HG03521 (cell line): ENCODE measurements at regions not wholly inside any gene's neighbourhood (a gene's known extent, or its start where the extent isn't known, plus 50 kb on each side); places are given as distances from the start of the nearest gene placed in this dataset.
"Not testable (repeated sequence)": the region's sequence is repeated elsewhere in the genome, so short reads cannot be mapped to it uniquely, and the experiment has no call there.

ENCODE experiments used
- ATAC-seq: cut with Tn5 transposase; IDR thresholded peaks from one replicate; pipeline ENCODE4 v1.9.1; 2021; ENCODE audit warnings: mild to moderate bottlenecking, moderate library complexity; ENCODE audit not compliant: unreplicated experiment

DNA sequence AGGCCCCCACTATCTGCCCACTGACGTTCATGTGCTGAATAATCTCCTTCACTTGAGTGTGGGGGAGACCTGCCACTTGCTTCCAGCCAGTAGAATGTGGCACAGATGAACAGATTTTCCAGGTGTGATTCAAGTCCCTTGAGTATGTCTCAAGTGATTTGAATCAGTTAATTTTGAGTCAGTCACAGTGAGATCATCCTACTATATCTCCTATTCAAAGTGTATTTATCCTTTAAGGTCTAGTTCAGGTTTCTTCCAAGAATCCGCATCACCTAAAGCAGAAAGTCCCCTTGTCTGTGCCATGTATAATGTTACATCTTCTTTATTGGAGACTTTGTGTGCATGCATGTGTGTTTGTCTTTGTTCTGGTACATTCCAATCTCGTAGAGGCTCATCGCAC, 208.3 kb upstream of the DAB2 start:
- no peak for ATAC-seq

DNA sequence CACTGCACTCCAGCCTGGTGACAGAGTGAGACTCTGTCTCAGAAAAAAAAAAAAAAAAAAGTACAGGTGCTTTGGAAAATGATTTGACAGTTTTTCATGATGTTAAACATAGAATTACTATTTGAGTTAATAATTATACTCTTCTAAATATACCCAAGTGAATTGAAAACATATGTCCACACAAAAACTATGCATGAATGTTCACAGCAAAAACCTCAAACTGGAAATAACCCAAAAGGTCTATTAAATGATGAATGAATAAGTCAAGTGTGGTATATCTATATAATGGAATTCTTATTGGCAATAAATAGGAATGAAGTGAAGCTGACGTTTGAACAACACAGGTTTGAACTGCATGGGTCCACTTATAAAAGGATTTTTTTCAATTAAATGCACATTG, 207.2 kb upstream of the DAB2 start:
- ATAC-seq = no peak

DNA sequence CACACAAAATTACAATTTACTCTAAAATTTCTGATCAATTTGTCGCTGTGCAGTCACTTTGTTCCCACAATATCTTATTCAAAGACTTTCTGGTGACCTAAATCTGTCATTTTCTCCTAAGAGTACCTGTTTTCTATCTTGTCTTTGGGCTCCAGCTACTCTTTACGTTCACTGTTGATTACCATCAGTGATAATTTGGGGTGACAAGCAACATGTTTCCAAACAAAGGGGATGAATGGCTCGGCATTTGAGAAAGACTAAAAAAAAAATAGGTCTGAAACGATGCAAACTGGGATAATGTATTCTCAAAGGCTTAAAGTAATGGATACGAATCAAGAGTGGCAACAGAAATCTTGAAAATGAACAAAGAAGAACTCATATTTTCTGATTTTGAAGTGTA, 205.2 kb upstream of the DAB2 start:
- no peak for ATAC-seq

DNA sequence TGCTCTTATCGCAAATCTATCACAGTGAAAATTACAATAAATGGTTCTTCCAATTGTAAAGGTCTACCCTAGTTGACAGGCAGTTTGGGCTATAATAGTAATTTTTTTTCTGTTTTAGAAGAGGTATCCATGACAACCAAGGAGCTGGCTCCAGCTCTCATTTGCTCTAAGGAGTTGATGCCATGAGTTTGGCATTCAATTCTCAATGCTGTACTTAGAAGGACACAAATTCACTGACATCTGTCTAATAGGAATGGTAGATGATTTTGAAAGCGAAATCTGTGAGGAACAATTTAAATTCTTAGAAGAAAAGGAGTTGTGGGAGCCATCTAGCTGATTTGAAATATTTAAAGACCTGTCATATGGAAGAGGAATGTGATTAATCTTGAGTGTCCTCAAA, 203.6 kb upstream of the DAB2 start:
- no peak for ATAC-seq

DNA sequence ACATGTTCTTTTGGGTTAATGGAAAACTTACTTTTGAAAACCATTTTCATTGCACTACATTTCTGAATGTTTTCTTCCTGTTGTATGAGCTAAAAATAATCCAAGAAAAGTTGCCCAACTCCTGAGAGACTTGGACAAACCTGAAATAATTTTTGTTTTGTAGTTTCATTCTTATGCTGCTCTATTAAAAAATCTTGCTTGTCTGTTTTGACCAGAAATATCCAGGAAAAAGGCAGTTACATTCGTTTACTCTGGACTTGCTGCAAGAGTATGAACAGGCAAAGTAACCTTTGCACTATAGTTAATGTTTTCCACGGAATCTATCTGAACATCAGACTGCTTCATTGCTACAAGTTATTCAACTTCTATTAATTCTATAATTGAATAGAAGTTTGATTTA, 200.1 kb upstream of the DAB2 start:
- ATAC-seq = no peak

DNA sequence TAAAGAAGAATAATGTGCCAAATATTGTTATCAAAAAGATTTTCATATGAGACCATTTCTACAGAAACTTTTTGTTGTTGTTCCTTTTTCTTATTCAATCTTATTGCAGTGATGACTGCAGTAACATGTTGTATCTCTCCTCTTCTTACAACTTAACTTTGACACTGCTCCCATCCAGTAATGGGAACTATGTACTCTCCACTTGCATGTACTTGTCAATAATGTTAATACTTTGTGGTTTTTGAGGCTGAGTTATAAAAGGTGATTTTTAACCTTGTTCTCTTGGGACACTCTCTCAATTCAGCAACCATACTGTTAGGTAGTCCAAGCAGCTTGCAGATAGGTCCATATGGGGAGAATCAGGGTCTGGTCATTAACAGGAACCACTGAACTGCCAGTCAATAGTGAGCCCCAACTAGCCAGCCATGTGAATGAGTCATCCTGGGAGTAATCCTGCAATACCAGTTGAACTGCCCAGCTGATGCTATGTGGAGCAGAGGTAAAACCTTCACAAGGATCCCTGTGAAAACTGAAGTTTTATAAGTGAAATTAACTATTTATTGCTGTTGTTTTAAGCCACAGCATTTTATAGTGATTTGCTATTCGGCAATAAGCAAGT, 199.6 kb upstream of the DAB2 start:
- ATAC-seq = no peak

DNA sequence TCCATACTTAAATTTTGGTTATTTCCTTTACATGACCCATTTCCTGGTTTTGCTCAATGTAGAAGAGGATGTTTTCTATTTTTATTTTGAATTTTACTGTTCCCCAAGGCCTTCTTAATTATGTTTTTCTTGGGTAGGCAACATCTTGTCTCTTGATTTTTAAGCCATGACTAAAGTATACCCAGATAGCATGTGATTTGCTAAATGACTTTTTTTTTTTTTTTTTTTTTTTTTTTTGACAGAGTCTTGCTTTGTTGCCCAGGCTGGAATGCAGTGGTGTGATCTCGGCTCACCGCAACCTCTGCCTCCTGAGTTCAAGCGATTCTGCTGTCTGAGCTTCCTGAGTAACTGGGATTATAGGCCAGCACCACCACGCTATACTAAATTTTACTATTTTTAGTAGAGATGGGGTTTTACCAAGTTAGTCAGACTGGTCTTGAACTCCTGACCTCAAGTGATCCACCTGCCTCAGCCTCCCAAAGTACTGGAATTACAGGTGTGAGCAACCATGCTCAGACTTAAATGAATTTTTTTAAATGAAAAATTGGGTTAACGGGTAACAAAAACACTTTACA, 198.6 kb upstream of the DAB2 start:
- ATAC-seq = no peak

DNA sequence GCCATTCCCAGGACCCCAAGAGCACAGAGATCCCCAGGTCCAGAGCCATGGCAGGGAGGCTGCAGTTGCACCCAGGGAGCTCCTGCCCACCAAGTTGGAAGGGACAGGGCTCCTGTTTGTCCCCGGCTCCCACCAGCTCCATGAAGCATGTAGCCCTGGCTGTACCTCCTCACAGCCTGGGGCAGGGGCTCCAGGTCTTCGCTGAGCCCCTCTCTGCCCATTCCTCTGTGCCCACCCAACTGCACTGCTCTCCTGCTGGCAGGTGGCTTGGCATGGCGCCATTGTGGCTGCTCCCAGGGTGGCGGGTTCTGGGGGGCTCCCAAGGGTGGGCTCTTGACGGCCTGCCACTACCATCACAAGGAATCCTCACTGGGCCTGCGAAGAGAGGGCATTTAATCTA, 197.5 kb upstream of the DAB2 start:
- no peak for ATAC-seq

DNA sequence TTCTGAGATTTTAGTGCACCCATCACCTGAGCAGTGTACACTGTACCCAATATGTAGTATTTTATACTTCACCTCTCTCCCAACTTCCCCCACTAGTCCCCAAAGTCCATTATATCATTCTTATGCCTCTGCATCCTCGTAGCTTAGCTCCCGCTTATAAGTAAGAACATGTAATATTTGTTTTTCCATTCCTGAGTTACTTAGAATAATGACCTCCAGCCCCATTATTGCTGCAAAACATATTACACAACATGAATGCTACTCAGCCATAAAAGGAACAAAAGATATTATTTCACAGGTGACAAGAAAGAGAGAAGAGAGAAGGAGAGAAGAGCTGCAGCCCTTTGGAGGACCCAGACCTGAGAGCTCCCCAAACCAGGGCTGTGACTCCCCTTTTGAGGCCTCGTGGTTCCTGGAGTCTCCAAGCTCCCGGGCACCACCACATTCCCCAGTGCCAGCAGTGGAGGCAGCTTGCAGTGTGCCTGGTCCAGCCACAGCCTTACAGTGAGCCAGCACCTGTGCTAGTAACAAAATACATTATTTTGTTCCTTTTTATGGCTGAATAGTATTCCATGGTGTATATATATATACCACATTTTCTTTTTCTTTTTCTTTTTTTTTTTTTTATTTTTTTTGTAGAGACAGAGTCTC, 194.5 kb upstream of the DAB2 start:
- ATAC-seq = no peak

DNA sequence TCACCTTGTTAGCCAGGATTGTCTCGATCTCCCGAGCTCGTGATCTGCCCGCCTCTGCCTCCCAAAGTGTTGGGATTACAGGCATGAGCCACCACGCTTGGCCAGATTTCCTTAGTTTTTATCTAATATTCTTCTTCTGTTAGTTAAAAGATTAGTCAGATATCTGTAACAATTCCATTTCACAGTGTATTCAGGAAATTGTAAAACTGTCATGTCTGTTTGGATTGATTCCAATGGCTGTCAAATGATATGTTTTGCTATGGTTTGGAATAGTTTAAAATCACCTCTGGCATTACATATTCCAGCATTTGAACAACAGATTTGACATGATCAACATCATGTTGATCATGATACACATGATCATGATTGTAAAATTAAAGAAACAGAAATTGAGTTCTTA, 193.6 kb upstream of the DAB2 start:
- no peak for ATAC-seq

DNA sequence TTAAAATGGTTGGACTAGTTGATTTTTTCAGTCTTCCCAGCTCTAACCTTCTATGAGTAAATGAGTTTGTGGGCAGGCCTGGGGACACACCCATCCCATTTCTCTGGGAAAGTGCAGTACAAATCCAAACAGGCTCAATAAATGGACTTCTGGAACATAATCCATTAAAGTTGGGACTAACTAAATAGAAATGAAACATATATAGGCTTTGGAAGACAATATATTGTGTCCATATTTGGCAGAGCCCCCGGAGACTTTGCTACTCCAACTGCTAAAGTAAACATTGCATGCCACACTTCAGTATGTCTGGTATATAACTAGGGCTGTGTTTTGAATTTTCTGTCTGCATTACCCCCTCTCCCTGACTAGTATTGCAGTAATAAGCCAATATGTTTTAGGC, 191.4 kb upstream of the DAB2 start:
- no peak for ATAC-seq

DNA sequence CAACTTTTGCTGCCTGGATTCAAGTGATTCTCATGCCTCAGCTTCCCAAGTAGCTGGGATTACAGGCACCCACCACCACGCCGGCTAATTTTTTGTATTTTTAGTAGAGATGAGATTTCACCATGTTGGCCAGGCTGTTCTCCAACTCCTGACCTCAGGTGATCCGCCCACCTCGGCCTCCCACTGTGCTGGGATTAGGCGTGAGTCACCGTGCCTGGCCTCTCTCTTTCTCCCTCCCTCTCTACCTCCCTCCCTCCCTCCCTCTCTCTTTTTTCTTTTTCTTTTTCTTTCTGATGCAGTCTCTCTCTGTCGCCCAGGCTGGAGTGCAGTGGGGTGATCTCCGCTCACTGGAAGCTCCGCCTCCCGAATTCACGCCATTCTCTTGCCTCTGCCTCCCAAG, 186.3 kb upstream of the DAB2 start:
- not testable (repeated sequence) for ATAC-seq

DNA sequence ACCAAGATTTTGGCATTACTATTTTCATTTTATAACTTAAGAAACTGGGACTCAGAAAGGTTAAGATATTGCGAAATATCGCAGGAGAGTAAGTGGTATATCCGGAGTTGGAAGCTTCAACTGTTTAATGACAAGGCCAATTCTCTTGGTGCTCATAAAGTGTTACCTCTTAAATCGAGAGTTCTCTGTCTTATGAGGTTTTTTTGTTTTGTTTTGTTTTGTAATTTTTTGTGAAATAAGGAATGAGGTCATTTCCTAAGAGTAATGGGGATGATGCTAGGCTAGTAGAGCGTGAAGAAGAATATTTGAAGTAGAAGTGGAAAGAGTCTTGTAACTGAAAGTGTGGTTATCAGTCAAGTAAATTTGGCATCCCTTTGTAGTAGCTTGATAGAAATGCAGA, 183.2 kb upstream of the DAB2 start:
- ATAC-seq = no peak

DNA sequence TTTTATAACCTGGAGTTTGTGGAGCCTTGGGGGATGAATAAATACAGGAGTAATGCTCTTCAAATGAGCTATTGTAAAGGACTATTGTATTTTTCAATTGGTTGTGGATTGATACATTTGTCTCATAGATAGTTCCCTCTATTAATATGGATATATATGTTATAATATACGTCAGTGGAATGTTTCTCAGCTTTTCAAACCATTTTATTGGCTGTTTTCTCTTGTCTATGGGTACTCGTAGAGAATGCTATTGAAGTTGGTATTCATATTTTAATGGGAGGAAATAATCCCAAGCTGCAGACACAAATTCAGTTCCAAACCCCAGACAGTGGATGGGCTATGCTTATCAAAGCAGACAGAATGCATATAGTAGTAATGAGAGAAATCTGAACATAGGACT, 181.8 kb upstream of the DAB2 start:
- ATAC-seq = no peak

DNA sequence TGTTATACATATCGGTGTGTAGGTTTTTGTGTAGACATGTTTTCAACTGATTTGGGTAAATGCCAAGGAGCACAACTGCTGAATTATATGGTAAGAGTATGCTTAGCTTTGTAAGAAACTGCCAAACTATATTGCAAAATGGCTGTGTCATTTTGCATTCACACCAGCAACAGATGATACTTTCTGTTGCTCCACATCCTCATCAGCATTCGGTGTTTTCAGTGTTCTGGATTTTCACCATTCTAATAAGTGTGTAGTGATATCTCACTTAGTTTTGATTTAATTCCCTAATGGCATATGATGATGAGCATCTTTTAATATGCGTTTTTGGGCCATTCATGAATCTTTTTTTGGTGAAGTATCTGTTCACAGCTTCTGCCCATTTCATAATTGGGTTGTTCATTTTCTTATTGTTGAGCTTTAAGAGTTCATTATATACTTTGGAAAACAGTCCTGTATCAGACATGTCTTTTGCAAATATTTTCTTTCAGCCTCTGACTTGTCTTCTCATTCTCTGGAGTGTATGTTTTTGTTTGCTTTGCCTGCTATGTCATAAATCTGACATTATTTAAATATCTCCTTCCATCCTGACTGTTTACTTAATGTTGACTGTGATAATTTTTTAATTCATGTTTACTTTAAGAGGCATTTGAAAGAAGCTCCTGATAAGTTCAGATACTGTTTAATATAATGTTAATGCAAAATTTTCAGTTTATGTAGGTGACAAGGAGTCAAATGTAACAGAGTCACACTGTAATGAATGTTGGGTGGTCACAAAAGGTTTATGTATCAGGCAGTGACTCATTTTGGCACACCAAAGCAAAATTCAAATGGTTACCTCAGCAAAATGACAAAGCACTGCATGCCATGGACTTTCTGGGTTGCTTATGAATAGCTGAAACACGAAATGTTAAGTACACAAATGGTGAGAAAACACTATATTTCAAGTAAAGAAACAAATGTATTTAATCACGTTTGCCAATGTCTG, 181.1 kb upstream of the DAB2 start:
- ATAC-seq = no peak

DNA sequence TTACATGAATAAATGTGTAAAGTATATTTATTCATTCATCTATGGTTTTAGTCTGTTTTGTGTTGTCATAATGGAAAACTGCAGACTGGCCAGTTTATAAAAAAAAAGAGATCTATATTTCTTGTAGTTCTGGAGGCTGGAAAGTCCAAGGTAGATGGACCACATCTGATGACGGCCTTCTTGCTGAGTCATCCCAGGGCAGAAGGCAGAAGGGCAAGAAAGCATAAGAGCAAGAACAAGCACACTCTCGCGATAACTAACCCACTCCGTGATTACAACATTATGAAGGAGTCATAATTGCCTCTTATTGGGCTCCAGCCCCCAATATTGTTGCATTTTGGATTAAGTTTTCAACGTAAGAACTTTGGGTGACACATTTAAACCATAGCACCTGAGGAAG, 180.4 kb upstream of the DAB2 start:
- no peak for ATAC-seq

DNA sequence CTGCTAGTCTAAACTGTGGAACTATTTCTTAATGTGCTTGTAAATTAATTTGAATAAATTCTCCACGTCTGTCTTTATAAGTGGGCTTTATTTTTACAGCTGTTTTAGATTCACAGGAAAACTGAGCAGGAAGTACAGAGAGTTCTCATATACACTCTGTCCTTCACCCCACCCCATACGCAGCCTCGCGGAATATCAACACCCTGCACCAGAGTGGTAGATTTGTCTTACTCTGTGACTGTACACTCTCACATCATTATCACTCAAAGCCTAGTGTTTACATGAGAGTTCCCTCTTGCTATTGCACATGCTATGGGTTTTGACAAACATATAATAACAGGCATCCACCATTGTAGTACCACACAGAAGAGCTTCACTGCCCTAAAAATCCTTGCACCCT, 179.7 kb upstream of the DAB2 start:
- ATAC-seq = no peak

DNA sequence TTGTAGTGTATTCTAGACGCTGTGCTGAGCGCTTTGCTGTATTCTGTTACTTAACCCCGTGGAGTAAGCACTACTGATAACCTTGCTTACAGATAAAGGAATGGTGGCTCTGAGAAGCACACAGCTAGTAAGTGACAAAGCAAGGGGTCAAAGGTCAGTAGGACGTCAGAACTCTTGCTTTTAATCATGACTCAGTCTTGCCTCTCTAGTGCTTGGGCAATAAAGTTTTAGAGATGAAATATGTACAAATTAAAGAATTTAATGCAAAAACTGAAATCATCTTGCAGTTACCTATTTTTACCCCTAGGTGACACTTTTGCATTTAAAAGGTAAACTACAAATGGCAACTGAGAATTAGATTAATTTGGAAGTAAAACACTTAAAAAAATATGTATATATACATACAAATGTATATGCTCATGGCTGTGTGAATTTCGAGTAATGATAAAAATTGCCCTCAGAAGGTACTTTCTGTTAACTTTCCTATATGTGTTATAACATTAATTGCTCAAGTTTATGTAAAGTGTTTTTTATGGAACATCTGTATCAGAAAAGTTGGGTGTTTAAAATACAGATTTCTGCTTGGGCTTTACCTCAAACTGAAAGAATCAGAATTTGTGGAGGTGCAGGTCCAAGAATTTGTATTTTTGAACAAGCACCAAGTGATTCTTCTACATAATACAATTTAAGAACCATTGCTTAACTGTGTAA, 175.1 kb upstream of the DAB2 start:
- ATAC-seq = no peak

DNA sequence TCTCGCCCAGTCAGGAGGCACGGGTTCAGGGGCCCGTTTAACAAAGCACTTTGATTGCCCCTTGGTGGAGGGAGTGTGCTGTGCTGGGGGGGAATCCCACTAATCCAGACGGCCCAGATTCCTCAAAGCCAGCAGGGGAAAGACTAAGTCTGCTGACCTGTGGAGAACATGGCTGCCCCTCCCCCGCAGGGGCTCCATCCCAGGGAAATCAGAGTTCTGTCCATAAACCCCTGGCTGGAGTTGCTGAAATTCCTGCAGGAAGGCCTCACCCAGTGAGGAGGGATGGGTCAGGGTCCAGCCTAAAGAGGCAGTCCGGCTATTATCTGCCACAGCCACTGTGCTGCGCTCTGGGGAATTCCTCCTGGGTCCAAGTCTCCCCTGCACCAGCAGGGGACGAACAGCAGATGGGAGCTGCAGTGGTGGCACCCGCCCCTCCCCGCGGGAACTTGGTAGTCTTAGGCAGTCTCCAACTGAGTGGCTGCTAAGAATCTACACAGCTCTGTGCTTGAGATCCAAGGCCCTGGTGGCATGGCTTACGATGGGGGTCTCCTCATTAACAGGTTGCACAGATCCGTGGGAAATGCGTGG, 174.0 kb upstream of the DAB2 start:
- no peak for ATAC-seq

DNA sequence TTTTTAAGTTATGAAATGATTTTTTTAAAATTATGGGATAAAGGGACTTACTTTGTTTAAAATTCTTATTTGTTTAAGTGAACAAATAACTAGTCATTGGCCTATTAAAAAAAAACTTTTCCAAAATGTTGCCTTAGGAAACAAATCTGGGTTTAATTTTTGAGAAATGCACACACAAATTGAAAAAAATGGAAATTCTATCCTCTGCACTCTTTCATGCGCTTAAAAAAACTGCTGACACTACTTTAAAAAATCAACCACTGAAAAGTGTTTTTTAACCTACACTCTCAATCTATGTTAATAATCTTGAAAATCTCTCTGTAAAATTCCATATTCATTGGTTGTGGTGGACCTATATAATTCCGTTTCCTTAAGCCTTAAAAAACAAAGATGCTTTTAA, 163.4 kb upstream of the DAB2 start:
- no peak for ATAC-seq

DNA sequence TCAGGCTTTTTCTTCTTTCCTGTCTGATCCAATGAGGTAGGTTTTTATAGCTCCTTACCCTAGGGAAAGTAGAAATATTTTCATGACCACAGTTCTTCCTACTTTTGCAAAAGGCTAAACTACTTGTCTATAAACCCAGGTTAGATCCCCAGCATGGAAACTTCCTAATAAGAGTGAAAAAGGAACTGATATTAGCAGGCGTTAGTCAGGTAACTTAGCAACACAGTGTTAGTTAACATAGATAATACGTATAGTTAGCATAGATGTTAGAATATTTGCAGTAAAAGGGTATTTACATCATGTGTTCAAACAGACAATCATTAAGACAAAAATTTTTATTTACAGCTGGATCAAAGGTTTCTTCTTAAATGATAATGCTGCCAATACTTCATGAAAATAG, 162.9 kb upstream of the DAB2 start:
- no peak for ATAC-seq
